Activated CD8-positive, alpha-beta memory T cell treated with anti-CD3 and anti-CD28 coated beads, Interleukin-2, amount 50 U/mL, for 4 hours (primary cell): ENCODE measurements at regions not wholly inside any gene's neighbourhood (a gene's known extent, or its start where the extent isn't known, plus 50 kb on each side); places are given as distances from the start of the nearest gene placed in this dataset.

Experiments
- DNase-seq: peaks from one replicate; pipeline ENCODE4 v3.0.0-alpha.2; 2020

- DNase-seq = no peak
Measured at GRCh38 chr4:42736527-42737195, 79.8 kb upstream of the ATP8A1 start.

GRCh38 chr4:42733380-42733779 lies 76.5 kb upstream of the ATP8A1 start:
- no peak for DNase-seq

GRCh38 chr4:42732776-42733175 lies 75.9 kb upstream of the ATP8A1 start:
- DNase-seq = no peak

GRCh38 chr4:42729505-42730237 lies 72.8 kb upstream of the ATP8A1 start:
- no peak for DNase-seq

- DNase-seq = no peak
Measured at GRCh38 chr4:42724451-42724850, 67.5 kb upstream of the ATP8A1 start.

- no peak for DNase-seq
Measured at GRCh38 chr4:42720533-42720932, 63.6 kb upstream of the ATP8A1 start.

GRCh38 chr4:42719257-42719656 lies 62.4 kb upstream of the ATP8A1 start:
- DNase-seq = no peak

GRCh38 chr4:42718336-42718735 lies 61.4 kb upstream of the ATP8A1 start:
- DNase-seq = no peak

GRCh38 chr4:42716996-42717395 lies 60.1 kb upstream of the ATP8A1 start:
- DNase-seq = no peak

GRCh38 chr4:42715807-42716482 lies 59.0 kb upstream of the ATP8A1 start:
- DNase-seq = no peak

- DNase-seq = no peak
Measured at GRCh38 chr4:42713391-42713790, 56.5 kb upstream of the ATP8A1 start.

- DNase-seq = no peak
Measured at GRCh38 chr4:42712854-42713253, 55.9 kb upstream of the ATP8A1 start.

GRCh38 chr4:42711496-42711895 lies 54.6 kb upstream of the ATP8A1 start:
- no peak for DNase-seq

- no peak for DNase-seq
Measured at GRCh38 chr4:42710761-42711160, 53.9 kb upstream of the ATP8A1 start.

- DNase-seq = no peak
Measured at GRCh38 chr4:42710329-42710728, 53.4 kb upstream of the ATP8A1 start.

- no peak for DNase-seq
Measured at GRCh38 chr4:42709392-42710065, 52.6 kb upstream of the ATP8A1 start.

- no peak for DNase-seq
Measured at GRCh38 chr4:42708625-42709024, 51.7 kb upstream of the ATP8A1 start.
